GM18507 (cell line): ENCODE measurements at regions not wholly inside any gene's neighbourhood (a gene's known extent, or its start where the extent isn't known, plus 50 kb on each side); places are given as distances from the start of the nearest gene placed in this dataset.

Source experiments
- DNase-seq: peaks from one replicate; pipeline ENCODE4 v3.0.0; 2011; ENCODE audit warnings: low read depth; ENCODE audit not compliant: insufficient read length; ENCODE audit errors: extremely low spot score
- FAIRE-seq: peaks from 2 replicates; lab custom pipeline; 2011; peaks lifted over from hg19 to GRCh38; lab: Jason Lieb, UNC

GRCh38 chr17:15892244-15892643 lies 52.7 kb upstream of the ADORA2B start:
- FAIRE-seq (no peak), DNase-seq (no peak)

- no peak for FAIRE-seq
- DNase-seq: no peak
Measured at GRCh38 chr17:15892731-15893657, 51.9 kb upstream of the ADORA2B start.

GRCh38 chr17:15893658-15894024 lies 51.3 kb upstream of the ADORA2B start:
- DNase-seq (no peak), FAIRE-seq (peak; percentile 9)

- FAIRE-seq (no peak), DNase-seq (no peak)
Measured at GRCh38 chr17:15894258-15894657, 50.7 kb upstream of the ADORA2B start.

GRCh38 chr17:15894913-15895658 lies 49.8 kb upstream of the ADORA2B start:
- FAIRE-seq (no peak), DNase-seq (no peak)
